SK-N-MC (cell line): ENCODE measurements at regions not wholly inside any gene's neighbourhood (a gene's known extent, or its start where the extent isn't known, plus 50 kb on each side); places are given as distances from the start of the nearest gene placed in this dataset.

ENCODE experiments used
- EZH2 ChIP-seq: fragments of 200-600 bp; sonication (generic); IDR thresholded peaks from one replicate; pipeline ENCODE4 v1.6.1; 2017; ENCODE audit warnings: antibody characterized with exemption
- FOXP2 ChIP-seq: optimal IDR thresholded peaks from 2 replicates; pipeline ENCODE3; 2011; ENCODE audit warnings: mild to moderate bottlenecking, moderate library complexity; ENCODE audit not compliant: insufficient read depth; ENCODE audit errors: extremely low read length, control extremely low read depth
- POLR2AphosphoS5 ChIP-seq: IDR thresholded peaks from 2 replicates; pipeline ENCODE4 v1.6.1; 2012; ENCODE audit warnings: mild to moderate bottlenecking, low read depth, low read length, borderline replicate concordance

DNA sequence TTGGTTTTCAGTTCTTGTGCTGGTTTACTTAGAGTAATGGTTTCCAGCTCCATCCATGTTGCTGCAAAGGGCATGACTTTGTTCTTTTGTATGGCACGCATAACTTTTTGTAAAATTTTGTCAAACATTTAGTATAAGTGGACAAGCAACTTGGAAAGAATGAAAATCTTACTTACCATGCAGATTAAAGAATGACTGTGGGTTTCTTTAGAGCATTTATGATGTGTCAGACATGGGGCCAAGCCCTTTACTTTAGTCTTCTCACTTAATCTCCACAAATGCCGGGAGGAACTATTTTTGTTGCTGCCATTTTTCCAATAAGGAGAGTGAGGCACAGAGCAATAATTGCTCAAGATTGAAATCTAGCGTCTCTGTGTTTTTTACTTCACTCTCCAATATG is 652.5 kb upstream of the TBX3 start:
- TF ChIP-seq EZH2 (no peak), POLR2AphosphoS5 (no peak), FOXP2 (no peak)
